Endothelial cell (in vitro differentiated cells): ENCODE measurements at regions not wholly inside any gene's neighbourhood (a gene's known extent, or its start where the extent isn't known, plus 50 kb on each side); places are given as distances from the start of the nearest gene placed in this dataset.

Experiments used
- DNase-seq: peaks from one replicate; pipeline ENCODE4 v3.0.0; 2021; ENCODE audit warnings: low spot score
- H3K27ac Mint-ChIP-seq: one replicate; pipeline ENCODE4 v1.8.0; 2021; ENCODE audit warnings: mixed read lengths, inconsistent platforms; ENCODE audit not compliant: unreplicated experiment
- H3K27me3 Mint-ChIP-seq: one replicate; pipeline ENCODE4 v1.8.0; 2021; ENCODE audit warnings: mild to moderate bottlenecking, moderate library complexity, mixed read lengths, inconsistent platforms; ENCODE audit not compliant: unreplicated experiment
- H3K36me3 Mint-ChIP-seq: one replicate; pipeline ENCODE4 v1.8.0; 2021; ENCODE audit warnings: mild to moderate bottlenecking, low read depth, mixed read lengths, inconsistent platforms; ENCODE audit not compliant: unreplicated experiment
- H3K4me1 Mint-ChIP-seq: one replicate; pipeline ENCODE4 v1.8.0; 2021; ENCODE audit warnings: mild to moderate bottlenecking, mixed read lengths, inconsistent platforms; ENCODE audit not compliant: unreplicated experiment
- H3K4me3 Mint-ChIP-seq: one replicate; pipeline ENCODE4 v1.8.0; 2021; ENCODE audit warnings: mild to moderate bottlenecking, mixed read lengths, inconsistent platforms; ENCODE audit not compliant: unreplicated experiment
- H3K9me3 Mint-ChIP-seq: one replicate; pipeline ENCODE4 v1.8.0; 2021; ENCODE audit warnings: mixed read lengths, inconsistent platforms; ENCODE audit not compliant: unreplicated experiment
- TF ChIP-seq, protein P1 (sequence below): fragments of 200-600 bp; sonication (generic); IDR thresholded peaks from one replicate; pipeline ENCODE4 v1.5.0; 2021; ENCODE audit warnings: antibody characterized with exemption; ENCODE audit not compliant: unreplicated experiment

GRCh38 chr2:216574046-216574445 is 59.2 kb upstream of the IGFBP2 start:
- TF ChIP-seq, protein P1, sequence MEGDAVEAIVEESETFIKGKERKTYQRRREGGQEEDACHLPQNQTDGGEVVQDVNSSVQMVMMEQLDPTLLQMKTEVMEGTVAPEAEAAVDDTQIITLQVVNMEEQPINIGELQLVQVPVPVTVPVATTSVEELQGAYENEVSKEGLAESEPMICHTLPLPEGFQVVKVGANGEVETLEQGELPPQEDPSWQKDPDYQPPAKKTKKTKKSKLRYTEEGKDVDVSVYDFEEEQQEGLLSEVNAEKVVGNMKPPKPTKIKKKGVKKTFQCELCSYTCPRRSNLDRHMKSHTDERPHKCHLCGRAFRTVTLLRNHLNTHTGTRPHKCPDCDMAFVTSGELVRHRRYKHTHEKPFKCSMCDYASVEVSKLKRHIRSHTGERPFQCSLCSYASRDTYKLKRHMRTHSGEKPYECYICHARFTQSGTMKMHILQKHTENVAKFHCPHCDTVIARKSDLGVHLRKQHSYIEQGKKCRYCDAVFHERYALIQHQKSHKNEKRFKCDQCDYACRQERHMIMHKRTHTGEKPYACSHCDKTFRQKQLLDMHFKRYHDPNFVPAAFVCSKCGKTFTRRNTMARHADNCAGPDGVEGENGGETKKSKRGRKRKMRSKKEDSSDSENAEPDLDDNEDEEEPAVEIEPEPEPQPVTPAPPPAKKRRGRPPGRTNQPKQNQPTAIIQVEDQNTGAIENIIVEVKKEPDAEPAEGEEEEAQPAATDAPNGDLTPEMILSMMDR = no peak
- peaks cover 3% of the 10 kb centered on the region for H3K27me3 Mint-ChIP-seq
- H3K9me3 Mint-ChIP-seq = no peaks in the 10 kb centered on the region
- H3K27ac Mint-ChIP-seq = no peak overlapping the region
- H3K4me3 Mint-ChIP-seq = no peak overlapping the region
- no peaks in the 10 kb centered on the region for H3K36me3 Mint-ChIP-seq
- no peaks in the 10 kb centered on the region for H3K4me1 Mint-ChIP-seq
- DNase-seq = no peak

GRCh38 chr2:216574586-216574985 is 58.6 kb upstream of the IGFBP2 start:
- DNase-seq = no peak
- TF ChIP-seq, protein P1 = no peak
- Mint-ChIP-seq H3K36me3 (no peaks in the 10 kb centered on the region), H3K27ac (no peak overlapping the region), H3K9me3 (no peaks in the 10 kb centered on the region), H3K4me3 (no peak overlapping the region), H3K27me3 (peaks cover 3% of the 10 kb centered on the region), H3K4me1 (no peaks in the 10 kb centered on the region)

DNA sequence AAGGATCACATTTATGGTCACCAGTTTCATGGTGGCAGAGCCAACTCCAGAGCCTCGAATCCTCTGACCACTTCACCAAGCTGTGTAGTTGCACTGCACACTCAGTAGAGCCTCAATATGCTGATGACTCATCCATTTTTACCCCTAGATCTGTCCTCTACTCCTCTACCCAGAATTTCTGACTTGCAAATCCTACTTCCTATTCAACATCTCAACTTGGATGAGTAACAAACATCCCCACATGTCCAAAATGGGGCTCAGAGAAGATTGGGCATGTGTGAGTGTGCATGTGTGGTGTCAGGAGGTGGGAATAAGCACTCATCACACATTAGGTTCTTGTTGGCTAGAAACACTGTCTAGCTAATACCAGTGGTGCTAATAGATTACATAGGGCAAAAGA is 57.8 kb upstream of the IGFBP2 start:
- Mint-ChIP-seq H3K27ac (no peak overlapping the region), H3K27me3 (peaks cover 3% of the 10 kb centered on the region), H3K9me3 (no peaks in the 10 kb centered on the region), H3K4me3 (no peak overlapping the region), H3K36me3 (no peaks in the 10 kb centered on the region), H3K4me1 (peaks cover under 1% of the 10 kb centered on the region)
- TF ChIP-seq, protein P1 = no peak
- no peak for DNase-seq

DNA sequence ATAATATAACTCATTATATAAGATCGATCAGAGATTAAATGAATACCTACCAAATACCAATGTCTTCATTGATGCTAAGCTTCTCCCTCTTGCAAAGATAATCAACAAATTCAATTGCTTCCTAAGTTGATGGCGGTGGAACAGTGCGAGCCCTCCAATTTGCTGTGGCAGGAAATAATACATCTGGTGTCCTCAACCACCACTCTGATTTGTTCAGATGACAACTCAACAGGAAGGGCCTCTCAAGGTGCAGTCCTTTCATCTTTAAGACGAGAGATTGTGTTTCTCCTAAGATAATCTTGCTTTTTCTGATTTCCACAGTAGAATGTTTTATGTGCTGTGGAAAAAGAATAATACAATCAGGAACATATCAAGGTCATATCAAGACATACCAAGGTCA is 56.6 kb upstream of the IGFBP2 start:
- Mint-ChIP-seq H3K4me3 (no peak overlapping the region), H3K36me3 (no peaks in the 10 kb centered on the region), H3K27me3 (no peaks in the 10 kb centered on the region), H3K4me1 (peaks cover 3% of the 10 kb centered on the region), H3K9me3 (no peaks in the 10 kb centered on the region), H3K27ac (no peak overlapping the region)
- TF ChIP-seq, protein P1 = no peak
- DNase-seq = no peak

GRCh38 chr2:216578325-216578724 is 54.9 kb upstream of the IGFBP2 start:
- no peaks in the 10 kb centered on the region for H3K9me3 Mint-ChIP-seq
- TF ChIP-seq, protein P1 = no peak
- no peaks in the 10 kb centered on the region for H3K36me3 Mint-ChIP-seq
- no peak for DNase-seq
- peaks cover 3% of the 10 kb centered on the region for H3K27me3 Mint-ChIP-seq
- H3K4me3 Mint-ChIP-seq = no peak overlapping the region
- no peak overlapping the region for H3K27ac Mint-ChIP-seq
- H3K4me1 Mint-ChIP-seq = peaks cover 6% of the 10 kb centered on the region
